ENCODE measurements at regions not wholly inside any gene's neighbourhood (a gene's known extent, or its start where the extent isn't known, plus 50 kb on each side); places are given as distances from the start of the nearest gene placed in this dataset.

DNA sequence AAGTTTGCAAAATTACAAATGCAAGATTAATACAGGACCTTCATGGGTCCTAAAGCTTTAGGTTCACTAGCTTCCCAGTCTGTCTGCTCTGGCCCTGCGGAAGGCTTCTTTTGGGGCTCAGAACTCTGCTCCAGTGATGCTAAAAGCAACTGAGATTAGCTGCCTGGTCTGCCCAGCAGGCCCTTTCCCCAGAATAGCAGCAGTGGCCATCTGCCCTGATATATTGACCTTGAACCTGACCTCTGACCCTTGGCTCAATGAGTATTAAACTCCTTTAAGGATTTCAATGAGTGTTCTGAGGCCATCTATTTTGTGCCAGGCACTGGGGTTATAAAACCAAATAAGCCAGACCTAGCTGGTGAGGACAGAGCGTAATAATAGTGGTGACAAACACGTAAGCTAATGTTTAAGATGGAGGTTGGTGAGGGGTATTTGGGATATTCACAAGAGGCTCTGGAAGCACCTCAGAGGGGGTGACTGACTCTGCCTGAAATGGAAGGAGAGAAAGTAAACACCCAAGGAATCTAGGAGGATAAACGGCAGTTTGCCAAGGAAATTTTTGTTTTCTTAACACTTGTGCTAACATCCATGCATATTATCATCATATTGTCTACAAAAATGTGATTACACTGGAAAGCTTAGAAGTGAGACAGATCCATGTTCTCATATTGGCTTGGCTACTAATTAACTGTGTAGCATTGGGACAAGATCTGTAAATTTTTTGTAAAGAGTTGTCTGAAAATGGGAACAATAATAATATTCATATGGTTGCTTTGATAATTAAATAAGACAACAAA, 50.4 kb upstream of the LCLAT1 start:
- no peak for TF ChIP-seq POLR2AphosphoS5 (IDR thresholded peaks at IDR 0.05)
- TF ChIP-seq POLR2A (IDR thresholded peaks at IDR 0.05): no peak
- no peak for TF ChIP-seq CTCF (IDR thresholded peaks at IDR 0.05)
